ENCODE measurements at regions not wholly inside any gene's neighbourhood (a gene's known extent, or its start where the extent isn't known, plus 50 kb on each side); places are given as distances from the start of the nearest gene placed in this dataset.

GRCh38 chr7:86164827-86165226, 478.9 kb upstream of the GRM3 start:
- peaks cover 1% of the 10 kb centered on the region for H3K27me3 Mint-ChIP-seq (ENCODE audit: low read depth)
- H3K9me3 Mint-ChIP-seq: peaks cover 3% of the 10 kb centered on the region
- no peak overlapping the region for H3K4me3 Mint-ChIP-seq
- no peaks in the 10 kb centered on the region for H3K36me3 Mint-ChIP-seq
- no peak for DNase-seq (ENCODE audit: low spot score in 2 of 2, unreplicated experiment in 2 of 2)
- no peak for TF ChIP-seq CTCF (IDR thresholded peaks at IDR 0.05; ENCODE audit: unreplicated experiment)
- H3K27ac Mint-ChIP-seq: no peak overlapping the region
- no peaks in the 10 kb centered on the region for H3K4me1 Mint-ChIP-seq

- no peaks in the 10 kb centered on the region for H3K4me1 Mint-ChIP-seq
- H3K27me3 Mint-ChIP-seq (ENCODE audit: low read depth): peaks cover 1% of the 10 kb centered on the region
- H3K27ac Mint-ChIP-seq: no peak overlapping the region
- H3K36me3 Mint-ChIP-seq: no peaks in the 10 kb centered on the region
- no peak for DNase-seq (ENCODE audit: low spot score in 2 of 2, unreplicated experiment in 2 of 2)
- no peak for TF ChIP-seq CTCF (IDR thresholded peaks at IDR 0.05; ENCODE audit: unreplicated experiment)
- no peak overlapping the region for H3K4me3 Mint-ChIP-seq
- peaks cover 12% of the 10 kb centered on the region for H3K9me3 Mint-ChIP-seq
These were observed 485.6 kb upstream of the GRM3 start for GRCh38 chr7:86158111-86158510.

GRCh38 chr7:86155623-86156022, 488.1 kb upstream of the GRM3 start:
- no peak for TF ChIP-seq CTCF (IDR thresholded peaks at IDR 0.05; ENCODE audit: unreplicated experiment)
- no peak overlapping the region for H3K4me3 Mint-ChIP-seq
- no peaks in the 10 kb centered on the region for H3K36me3 Mint-ChIP-seq
- H3K4me1 Mint-ChIP-seq: no peaks in the 10 kb centered on the region
- no peak overlapping the region for H3K27ac Mint-ChIP-seq
- H3K27me3 Mint-ChIP-seq (ENCODE audit: low read depth): no peaks in the 10 kb centered on the region
- peaks cover 16% of the 10 kb centered on the region for H3K9me3 Mint-ChIP-seq
- DNase-seq (ENCODE audit: low spot score in 2 of 2, unreplicated experiment in 2 of 2): no peak

- Mint-ChIP-seq H3K4me1 (peaks cover 6% of the 10 kb centered on the region), H3K4me3 (no peak overlapping the region), H3K36me3 (no peaks in the 10 kb centered on the region), H3K27ac (no peak overlapping the region), H3K27me3 (ENCODE audit: low read depth) (no peaks in the 10 kb centered on the region), H3K9me3 (peaks cover 7% of the 10 kb centered on the region)
- no peak for TF ChIP-seq CTCF (IDR thresholded peaks at IDR 0.05; ENCODE audit: unreplicated experiment)
- DNase-seq (ENCODE audit: low spot score in 2 of 2, unreplicated experiment in 2 of 2): no peak
These were observed 490.8 kb upstream of the GRM3 start for GRCh38 chr7:86152926-86153325.

- TF ChIP-seq CTCF (IDR thresholded peaks at IDR 0.05; ENCODE audit: unreplicated experiment): no peak
- Mint-ChIP-seq H3K4me3 (no peak overlapping the region), H3K36me3 (no peaks in the 10 kb centered on the region), H3K27me3 (ENCODE audit: low read depth) (peaks cover 3% of the 10 kb centered on the region), H3K27ac (no peak overlapping the region), H3K9me3 (peaks cover 7% of the 10 kb centered on the region), H3K4me1 (peaks cover 6% of the 10 kb centered on the region)
- no peak for DNase-seq (ENCODE audit: low spot score in 2 of 2, unreplicated experiment in 2 of 2)
These were observed 494.6 kb upstream of the GRM3 start for GRCh38 chr7:86149024-86149665.

GRCh38 chr7:86148501-86148900, 495.2 kb upstream of the GRM3 start:
- Mint-ChIP-seq H3K27me3 (ENCODE audit: low read depth) (peaks cover 3% of the 10 kb centered on the region), H3K27ac (no peak overlapping the region), H3K4me3 (no peak overlapping the region), H3K9me3 (peaks cover 7% of the 10 kb centered on the region), H3K36me3 (no peaks in the 10 kb centered on the region), H3K4me1 (peaks cover 6% of the 10 kb centered on the region)
- no peak for DNase-seq (ENCODE audit: low spot score in 2 of 2, unreplicated experiment in 2 of 2)
- TF ChIP-seq CTCF (IDR thresholded peaks at IDR 0.05; ENCODE audit: unreplicated experiment): no peak
